Breast epithelium (tissue), 3 donors: ENCODE measurements at regions not wholly inside any gene's neighbourhood (a gene's known extent, or its start where the extent isn't known, plus 50 kb on each side); places are given as distances from the start of the nearest gene placed in this dataset.

Experiments used
- POLR2A ChIP-seq: fragments of 450-650 bp; IDR thresholded peaks from one replicate; pipeline ENCODE4 v1.6.1; 2016; ENCODE audit warnings: antibody characterized with exemption, mild to moderate bottlenecking, moderate library complexity
- POLR2AphosphoS5 ChIP-seq, 3 donors: sonication (generic); formaldehyde crosslinking; IDR thresholded peaks; one replicate each; pipeline ENCODE4 v1.6.1; 2017; ENCODE audit warnings: antibody characterized with exemption in 3 of 3
- TF ChIP-seq, protein P1 (sequence below), 3 donors: fragments of 450-650 bp; IDR thresholded peaks; one replicate each; pipeline ENCODE4 v1.5.1; 2016 to 2017; ENCODE audit warnings: antibody characterized with exemption in 3 of 3, mild to moderate bottlenecking in 3 of 3, moderate library complexity in 3 of 3

- no peak for TF ChIP-seq POLR2A
- TF ChIP-seq POLR2AphosphoS5 (IDR thresholded peaks at IDR 0.05), result no peak
- TF ChIP-seq, protein P1, sequence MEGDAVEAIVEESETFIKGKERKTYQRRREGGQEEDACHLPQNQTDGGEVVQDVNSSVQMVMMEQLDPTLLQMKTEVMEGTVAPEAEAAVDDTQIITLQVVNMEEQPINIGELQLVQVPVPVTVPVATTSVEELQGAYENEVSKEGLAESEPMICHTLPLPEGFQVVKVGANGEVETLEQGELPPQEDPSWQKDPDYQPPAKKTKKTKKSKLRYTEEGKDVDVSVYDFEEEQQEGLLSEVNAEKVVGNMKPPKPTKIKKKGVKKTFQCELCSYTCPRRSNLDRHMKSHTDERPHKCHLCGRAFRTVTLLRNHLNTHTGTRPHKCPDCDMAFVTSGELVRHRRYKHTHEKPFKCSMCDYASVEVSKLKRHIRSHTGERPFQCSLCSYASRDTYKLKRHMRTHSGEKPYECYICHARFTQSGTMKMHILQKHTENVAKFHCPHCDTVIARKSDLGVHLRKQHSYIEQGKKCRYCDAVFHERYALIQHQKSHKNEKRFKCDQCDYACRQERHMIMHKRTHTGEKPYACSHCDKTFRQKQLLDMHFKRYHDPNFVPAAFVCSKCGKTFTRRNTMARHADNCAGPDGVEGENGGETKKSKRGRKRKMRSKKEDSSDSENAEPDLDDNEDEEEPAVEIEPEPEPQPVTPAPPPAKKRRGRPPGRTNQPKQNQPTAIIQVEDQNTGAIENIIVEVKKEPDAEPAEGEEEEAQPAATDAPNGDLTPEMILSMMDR (IDR thresholded peaks at IDR 0.05), result no peak
These were observed 487.8 kb upstream of the MGAT4C start for GRCh38 chr12:86743875-86744536.
